MM.1S (cell line): ENCODE measurements at regions not wholly inside any gene's neighbourhood (a gene's known extent, or its start where the extent isn't known, plus 50 kb on each side); places are given as distances from the start of the nearest gene placed in this dataset.

Experiments used
- CTCF ChIP-seq: fragments of 300-600 bp; sonication (generic); IDR thresholded peaks from 2 replicates; pipeline ENCODE4 v1.5.1; 2016; ENCODE audit warnings: antibody characterized with exemption, low read length, mixed read lengths
- EZH2 ChIP-seq: fragments of 300-600 bp; sonication (generic); optimal IDR thresholded peaks from 2 replicates; pipeline ENCODE3; 2017; ENCODE audit warnings: low read depth, mild to moderate bottlenecking, antibody characterized with exemption, low read length, mixed read lengths

GRCh38 chr13:31885994-31886393 is 145.6 kb upstream of the FRY start:
- no peak for TF ChIP-seq EZH2
- no peak for TF ChIP-seq CTCF
